ENCODE measurements at regions not wholly inside any gene's neighbourhood (a gene's known extent, or its start where the extent isn't known, plus 50 kb on each side); places are given as distances from the start of the nearest gene placed in this dataset.
"Not testable (repeated sequence)": the region's sequence is repeated elsewhere in the genome, so short reads cannot be mapped to it uniquely, and the experiment has no call there.

DNA sequence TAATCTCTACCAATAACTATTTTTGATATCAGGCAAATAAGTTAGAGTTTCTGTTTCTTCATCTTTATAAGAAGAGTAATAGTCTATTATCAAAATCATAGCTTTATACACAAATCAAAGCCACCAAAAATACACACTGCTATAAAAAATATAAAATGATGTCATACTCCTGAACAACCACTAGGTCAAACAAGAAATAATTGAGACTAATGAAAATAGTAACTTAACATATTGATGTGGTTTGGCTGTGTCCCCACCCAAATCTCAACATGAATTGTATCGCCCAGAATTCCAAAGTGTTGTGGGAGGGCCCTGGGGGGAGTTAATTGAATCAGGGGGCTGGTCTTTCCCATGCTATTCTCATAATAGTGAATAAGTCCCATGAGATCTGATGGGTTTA is 2277.5 kb downstream of the ARAP2 start:
- H3K9me3 Mint-ChIP-seq = peaks cover 8% of the 10 kb centered on the region
- H3K36me3 Mint-ChIP-seq = no peaks in the 10 kb centered on the region
- no peaks in the 10 kb centered on the region for H3K4me1 Mint-ChIP-seq
- no peak overlapping the region for H3K4me3 Mint-ChIP-seq
- ATAC-seq = no peak
- no peaks in the 10 kb centered on the region for H3K27me3 Mint-ChIP-seq
- H3K27ac Mint-ChIP-seq = no peak overlapping the region

DNA sequence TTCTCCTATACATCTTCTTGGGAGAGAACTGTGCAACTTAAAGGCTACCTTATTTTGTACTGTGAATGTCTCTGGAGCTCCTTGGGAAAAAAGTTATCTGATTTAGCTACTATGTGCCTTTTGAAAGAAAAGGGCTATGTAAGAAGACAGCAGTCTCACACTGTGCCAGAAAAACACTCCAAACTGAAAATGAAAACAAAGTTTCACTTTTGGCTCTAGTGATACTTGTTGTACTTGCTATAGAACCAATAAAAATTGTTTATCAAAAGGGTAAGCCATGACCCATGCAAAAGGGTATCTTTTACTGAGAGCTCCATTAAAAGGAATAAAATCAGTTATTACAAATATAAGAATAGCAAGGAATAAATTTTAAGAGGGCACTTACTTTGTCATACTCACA is 2270.0 kb downstream of the ARAP2 start:
- no peaks in the 10 kb centered on the region for H3K4me1 Mint-ChIP-seq
- no peak overlapping the region for H3K27ac Mint-ChIP-seq
- no peaks in the 10 kb centered on the region for H3K36me3 Mint-ChIP-seq
- no peaks in the 10 kb centered on the region for H3K27me3 Mint-ChIP-seq
- H3K9me3 Mint-ChIP-seq = peaks cover 6% of the 10 kb centered on the region
- no peak for ATAC-seq
- no peak overlapping the region for H3K4me3 Mint-ChIP-seq

DNA sequence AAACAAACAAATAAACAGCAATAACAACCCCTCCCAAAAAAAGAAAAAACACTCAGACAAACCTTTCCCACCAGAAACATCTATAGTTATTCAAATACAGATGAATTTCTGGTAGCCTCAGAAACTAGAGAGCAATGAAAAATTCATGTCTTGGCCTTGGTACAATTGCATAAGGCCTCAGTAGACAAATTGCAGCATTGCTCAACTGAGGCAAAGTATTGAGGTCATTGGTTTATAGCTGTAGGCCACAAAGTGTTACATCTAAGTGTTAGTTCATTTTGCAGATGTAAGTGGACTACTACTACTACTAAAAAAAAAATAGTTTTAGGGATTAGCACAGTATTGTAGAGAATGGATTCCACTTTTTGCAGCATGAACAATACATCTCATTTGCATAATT is 2268.3 kb downstream of the ARAP2 start:
- no peak for ATAC-seq
- H3K9me3 Mint-ChIP-seq = peaks cover 3% of the 10 kb centered on the region
- H3K4me3 Mint-ChIP-seq = no peak overlapping the region
- no peaks in the 10 kb centered on the region for H3K27me3 Mint-ChIP-seq
- H3K4me1 Mint-ChIP-seq = no peaks in the 10 kb centered on the region
- H3K27ac Mint-ChIP-seq = no peak overlapping the region
- no peaks in the 10 kb centered on the region for H3K36me3 Mint-ChIP-seq

DNA sequence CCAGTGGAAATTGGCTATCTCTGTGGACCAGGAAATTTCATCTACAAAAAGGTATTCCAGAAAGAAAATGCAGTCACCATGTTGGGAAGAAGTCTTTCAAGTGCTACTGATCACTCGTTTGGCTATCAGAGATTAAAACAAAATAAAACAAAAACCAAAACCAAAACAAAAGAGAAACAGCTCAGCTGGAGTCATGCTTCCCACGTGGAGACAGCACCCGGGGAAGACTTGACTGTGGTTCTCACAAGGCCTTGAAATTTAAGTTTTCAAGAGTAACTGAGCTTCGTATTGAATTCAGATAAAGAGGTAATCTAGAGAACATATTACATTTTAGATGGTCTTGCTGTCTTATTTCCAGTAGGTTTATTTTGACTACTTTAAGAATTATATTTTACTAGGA is 2264.5 kb downstream of the ARAP2 start:
- not testable (repeated sequence) for ATAC-seq, H3K27ac Mint-ChIP-seq, H3K27me3 Mint-ChIP-seq, H3K4me3 Mint-ChIP-seq, H3K36me3 Mint-ChIP-seq, H3K9me3 Mint-ChIP-seq, H3K4me1 Mint-ChIP-seq

DNA sequence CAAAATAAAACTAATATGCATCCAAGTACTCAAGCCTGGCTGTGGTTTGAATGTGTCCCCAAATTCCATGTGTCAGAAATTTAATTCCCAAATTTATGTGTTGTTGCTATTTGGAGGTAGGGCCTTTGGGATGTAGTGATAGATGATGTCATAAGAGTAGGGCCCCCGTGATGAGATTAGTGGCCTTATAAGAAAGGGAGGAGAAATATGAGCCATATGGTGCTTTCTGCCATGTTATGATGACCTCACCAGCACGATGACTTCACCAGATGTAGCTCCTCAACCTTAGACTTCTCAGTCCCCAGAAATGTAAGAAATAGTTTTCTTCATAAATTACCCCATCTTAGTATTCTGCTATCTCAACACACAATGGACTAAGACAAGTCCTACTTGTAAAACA is 2264.0 kb downstream of the ARAP2 start:
- Mint-ChIP-seq H3K27ac (no peak overlapping the region), H3K4me3 (no peak overlapping the region), H3K4me1 (no peaks in the 10 kb centered on the region), H3K36me3 (no peaks in the 10 kb centered on the region), H3K27me3 (no peaks in the 10 kb centered on the region), H3K9me3 (no peaks in the 10 kb centered on the region)
- ATAC-seq = no peak

DNA sequence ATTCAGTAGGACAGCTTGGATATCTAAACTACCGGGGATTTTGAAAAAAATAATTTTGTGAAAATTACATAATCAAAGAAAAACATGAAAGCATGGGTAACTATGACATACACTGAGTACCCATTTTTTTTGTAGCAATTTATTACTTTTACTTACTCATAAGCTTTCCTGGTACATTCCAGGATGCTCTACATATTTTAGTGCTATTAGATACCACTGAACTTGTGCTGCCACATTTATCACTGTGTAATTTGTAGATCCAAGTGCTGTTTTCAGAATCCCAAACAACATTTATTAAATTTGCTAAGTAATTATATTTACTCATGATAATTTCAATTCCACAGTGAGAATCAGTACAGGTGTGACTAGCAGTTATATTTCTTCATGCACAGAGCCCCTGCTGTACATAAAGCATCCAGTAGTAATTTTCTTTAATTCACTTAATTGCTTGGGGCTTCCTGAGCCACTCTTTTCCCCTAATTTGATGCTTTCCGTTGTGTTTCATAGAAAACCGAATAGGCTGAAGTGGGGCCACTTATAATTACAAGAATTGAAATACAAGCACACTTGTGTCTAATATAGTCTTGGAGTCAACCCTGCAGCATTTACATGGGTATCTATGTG is 2254.4 kb downstream of the ARAP2 start:
- Mint-ChIP-seq H3K4me1 (no peaks in the 10 kb centered on the region), H3K4me3 (no peak overlapping the region), H3K9me3 (no peaks in the 10 kb centered on the region), H3K36me3 (no peaks in the 10 kb centered on the region), H3K27me3 (no peaks in the 10 kb centered on the region), H3K27ac (no peak overlapping the region)
- ATAC-seq = no peak

DNA sequence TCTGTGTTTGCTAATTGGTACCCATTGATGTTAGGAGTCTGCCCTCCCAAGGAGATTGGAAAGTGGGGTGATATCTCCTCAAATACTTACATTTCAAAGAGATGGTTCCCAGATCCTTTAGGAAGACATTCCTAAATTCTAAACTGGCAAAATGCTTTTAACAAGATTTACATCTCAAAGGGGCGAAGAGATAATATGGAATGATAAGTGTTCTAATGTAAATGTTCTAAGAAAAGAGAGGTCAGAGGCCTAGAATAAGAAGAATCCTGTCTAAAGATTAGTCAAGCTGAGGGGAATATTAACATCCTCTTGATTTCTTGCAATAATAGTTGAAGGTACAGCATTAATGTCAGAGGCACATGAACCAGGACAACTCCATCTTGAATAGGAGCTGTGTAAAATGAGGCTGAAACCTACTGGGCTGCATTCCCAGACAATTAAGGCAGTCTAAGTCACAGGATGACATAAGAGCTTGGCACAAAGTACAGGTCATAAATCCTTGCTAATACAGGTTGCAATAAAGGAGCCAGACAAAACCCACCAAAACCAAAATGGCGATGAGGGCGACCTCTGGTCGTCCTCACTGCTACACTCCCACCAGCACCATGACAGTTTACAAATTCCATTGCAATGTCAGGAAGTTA is 2248.1 kb downstream of the ARAP2 start:
- Mint-ChIP-seq H3K36me3 (no peaks in the 10 kb centered on the region), H3K27me3 (no peaks in the 10 kb centered on the region), H3K4me1 (no peaks in the 10 kb centered on the region), H3K27ac (no peak overlapping the region), H3K4me3 (no peak overlapping the region), H3K9me3 (no peaks in the 10 kb centered on the region)
- ATAC-seq = no peak

DNA sequence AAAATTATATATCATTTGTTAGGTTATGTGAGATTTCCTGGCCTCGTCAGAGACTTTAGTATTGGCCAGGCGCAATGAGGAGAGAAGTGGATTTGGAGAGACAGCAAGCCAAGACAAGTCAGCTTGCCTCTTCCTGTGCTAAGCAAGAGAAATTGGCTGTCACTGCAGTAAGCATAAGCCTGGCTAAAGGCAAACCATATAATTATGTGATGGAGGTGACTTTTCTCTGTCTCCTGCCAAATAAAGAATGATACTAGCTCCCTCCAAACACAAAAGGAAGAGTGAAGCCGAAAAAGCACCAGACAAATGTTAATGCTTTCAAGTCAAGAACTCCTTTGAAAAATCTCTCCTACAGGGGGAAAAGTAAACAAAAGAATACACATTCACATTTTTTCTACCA is 2246.0 kb downstream of the ARAP2 start:
- ATAC-seq = no peak
- no peak overlapping the region for H3K27ac Mint-ChIP-seq

DNA sequence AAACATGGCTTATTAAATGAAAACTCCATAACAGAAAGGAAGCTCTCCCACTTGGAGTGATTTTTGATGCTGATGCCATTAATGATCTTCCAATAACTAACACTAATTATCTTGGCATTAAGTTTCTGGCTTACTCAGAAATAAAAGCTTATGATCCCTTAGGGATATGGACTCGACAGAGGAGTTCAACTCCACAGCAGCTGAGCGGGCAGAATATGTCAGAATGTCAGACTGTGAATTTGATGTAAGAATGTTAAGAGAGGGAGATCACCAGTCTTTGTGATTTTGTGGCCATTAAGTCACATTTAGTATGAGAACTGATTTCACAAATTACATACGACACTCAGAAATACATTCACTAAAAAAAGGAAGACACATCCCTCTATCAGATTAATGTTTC is 2244.0 kb downstream of the ARAP2 start:
- Mint-ChIP-seq H3K9me3 (no peaks in the 10 kb centered on the region), H3K27ac (no peak overlapping the region), H3K27me3 (no peaks in the 10 kb centered on the region), H3K4me3 (no peak overlapping the region), H3K36me3 (no peaks in the 10 kb centered on the region), H3K4me1 (no peaks in the 10 kb centered on the region)
- ATAC-seq = no peak

More for the DNA sequence above, 2246.0 kb downstream of the ARAP2 start:
- no peak overlapping the region for H3K4me3 Mint-ChIP-seq
- no peaks in the 10 kb centered on the region for H3K4me1 Mint-ChIP-seq
- H3K36me3 Mint-ChIP-seq = no peaks in the 10 kb centered on the region
- no peaks in the 10 kb centered on the region for H3K9me3 Mint-ChIP-seq
- H3K27me3 Mint-ChIP-seq = no peaks in the 10 kb centered on the region

DNA sequence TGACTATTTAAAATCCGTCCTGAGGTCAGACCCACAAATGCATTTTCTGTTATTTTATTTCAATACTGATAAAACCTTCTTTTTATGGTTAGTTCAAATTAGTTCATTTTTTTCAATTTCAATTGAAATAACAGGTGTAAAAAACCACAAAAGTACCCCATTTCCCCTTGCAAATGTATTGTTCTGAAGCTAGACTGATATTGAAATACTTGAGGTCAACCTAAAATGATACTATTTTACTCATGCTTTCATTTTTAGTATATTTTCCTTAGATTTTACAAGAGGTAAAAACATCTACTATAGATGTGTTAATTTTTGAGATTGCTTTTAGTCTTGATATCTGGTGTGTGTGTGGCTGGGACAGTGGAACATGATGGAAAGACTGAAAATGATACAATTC is 2237.8 kb downstream of the ARAP2 start:
- ATAC-seq, H3K27me3 Mint-ChIP-seq, H3K4me3 Mint-ChIP-seq, H3K4me1 Mint-ChIP-seq, H3K9me3 Mint-ChIP-seq, H3K27ac Mint-ChIP-seq, H3K36me3 Mint-ChIP-seq: not testable (repeated sequence)

DNA sequence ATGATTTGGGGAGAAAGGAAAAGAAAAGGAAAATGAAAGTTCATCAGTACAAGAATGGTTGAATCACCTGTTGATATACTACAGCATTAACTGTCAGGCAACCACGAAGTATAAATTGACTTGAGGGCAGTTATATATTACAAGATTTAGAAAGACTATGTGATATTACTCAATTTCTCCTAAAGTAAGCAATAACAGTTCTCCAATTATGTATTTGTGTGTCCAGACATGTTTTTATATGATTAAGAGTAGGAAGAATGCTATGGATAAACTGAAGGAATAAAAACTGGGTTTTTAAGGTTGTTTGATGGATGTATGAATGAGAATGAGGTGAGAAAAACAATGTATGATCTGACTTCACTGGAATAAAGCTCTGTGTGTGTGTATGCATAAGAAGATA is 2234.4 kb downstream of the ARAP2 start:
- peaks cover 5% of the 10 kb centered on the region for H3K9me3 Mint-ChIP-seq
- no peaks in the 10 kb centered on the region for H3K4me1 Mint-ChIP-seq
- H3K36me3 Mint-ChIP-seq = no peaks in the 10 kb centered on the region
- H3K27me3 Mint-ChIP-seq = no peaks in the 10 kb centered on the region
- H3K27ac Mint-ChIP-seq = no peak overlapping the region
- no peak for ATAC-seq
- no peak overlapping the region for H3K4me3 Mint-ChIP-seq

DNA sequence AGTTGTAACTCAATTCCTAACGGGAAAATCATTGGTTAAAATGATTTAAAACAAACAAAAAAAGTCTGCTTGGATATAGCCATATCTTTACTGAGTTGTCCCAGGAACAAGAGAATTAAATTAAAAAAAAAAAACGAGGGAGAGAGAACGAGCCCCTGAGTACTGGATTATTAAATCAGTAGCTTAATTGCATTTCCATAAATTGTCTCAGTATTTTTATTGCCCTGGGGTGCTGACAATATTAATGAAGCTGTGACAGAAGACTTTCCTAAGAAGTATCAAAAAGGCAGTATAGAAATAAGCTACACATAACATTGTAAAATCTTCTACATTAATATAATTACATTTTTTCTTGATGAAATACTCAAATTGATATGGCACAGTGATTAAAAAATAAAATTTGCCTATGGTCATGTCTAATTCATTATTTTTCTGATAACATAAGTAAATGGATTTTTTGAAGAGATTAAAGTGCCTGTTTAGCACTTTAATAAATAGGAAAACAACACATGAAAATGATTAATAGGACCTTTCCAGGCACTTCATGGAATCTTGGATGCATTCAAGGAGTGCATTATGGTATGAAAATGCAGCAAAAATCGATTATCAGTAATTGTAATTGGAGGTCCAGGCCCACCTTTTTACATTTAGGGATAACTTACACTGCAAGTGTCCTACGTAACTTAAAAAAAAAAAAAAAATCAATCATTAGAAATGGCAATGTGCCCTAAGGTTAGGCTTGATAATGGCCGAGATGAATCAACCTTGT is 2233.4 kb downstream of the ARAP2 start:
- Mint-ChIP-seq H3K27me3 (no peaks in the 10 kb centered on the region), H3K4me3 (no peak overlapping the region), H3K27ac (no peak overlapping the region), H3K9me3 (peaks cover 5% of the 10 kb centered on the region), H3K36me3 (no peaks in the 10 kb centered on the region), H3K4me1 (no peaks in the 10 kb centered on the region)
- ATAC-seq = no peak

DNA sequence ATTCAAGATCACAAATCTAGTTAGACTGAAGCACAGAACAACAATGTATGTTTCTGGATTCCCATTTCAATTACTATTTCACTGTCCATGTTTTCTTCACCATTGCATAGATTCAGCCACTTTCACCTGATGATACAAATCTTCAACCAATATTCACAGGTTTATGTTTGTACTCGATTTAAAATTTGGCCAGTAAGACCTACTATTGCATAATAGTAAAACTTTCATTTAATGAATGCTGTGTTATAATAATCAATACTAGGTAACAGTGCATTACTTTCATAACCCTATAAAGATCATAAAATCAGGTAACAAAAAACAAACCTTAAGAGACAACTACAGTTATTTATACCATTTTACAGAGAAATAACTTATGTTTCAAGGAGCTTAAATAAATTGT is 2209.1 kb downstream of the ARAP2 start:
- Mint-ChIP-seq H3K9me3 (no peaks in the 10 kb centered on the region), H3K27ac (no peak overlapping the region), H3K27me3 (no peaks in the 10 kb centered on the region), H3K36me3 (no peaks in the 10 kb centered on the region), H3K4me3 (no peak overlapping the region), H3K4me1 (no peaks in the 10 kb centered on the region)
- ATAC-seq = no peak

DNA sequence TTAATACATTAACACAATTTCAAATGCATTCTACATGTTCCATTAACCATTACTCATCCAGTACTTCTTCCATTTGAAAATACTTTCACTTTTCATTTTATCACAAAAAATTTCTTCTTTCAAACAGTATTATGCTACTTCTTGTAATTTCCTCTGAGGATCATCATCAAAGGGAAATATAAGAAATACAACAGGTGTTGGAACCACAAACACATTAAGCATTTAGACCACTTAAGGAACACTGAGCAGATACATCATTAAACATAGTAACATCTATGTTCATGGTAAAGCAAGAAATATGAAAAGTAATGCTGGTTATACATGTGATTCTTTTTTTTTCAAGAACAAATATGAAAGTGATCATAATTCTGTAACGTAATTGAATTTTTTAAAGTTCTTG is 2207.0 kb downstream of the ARAP2 start:
- H3K4me3 Mint-ChIP-seq = no peak overlapping the region
- H3K27me3 Mint-ChIP-seq = no peaks in the 10 kb centered on the region
- ATAC-seq = no peak
- H3K27ac Mint-ChIP-seq = no peak overlapping the region
- H3K36me3 Mint-ChIP-seq = no peaks in the 10 kb centered on the region
- H3K9me3 Mint-ChIP-seq = no peaks in the 10 kb centered on the region
- H3K4me1 Mint-ChIP-seq = no peaks in the 10 kb centered on the region

DNA sequence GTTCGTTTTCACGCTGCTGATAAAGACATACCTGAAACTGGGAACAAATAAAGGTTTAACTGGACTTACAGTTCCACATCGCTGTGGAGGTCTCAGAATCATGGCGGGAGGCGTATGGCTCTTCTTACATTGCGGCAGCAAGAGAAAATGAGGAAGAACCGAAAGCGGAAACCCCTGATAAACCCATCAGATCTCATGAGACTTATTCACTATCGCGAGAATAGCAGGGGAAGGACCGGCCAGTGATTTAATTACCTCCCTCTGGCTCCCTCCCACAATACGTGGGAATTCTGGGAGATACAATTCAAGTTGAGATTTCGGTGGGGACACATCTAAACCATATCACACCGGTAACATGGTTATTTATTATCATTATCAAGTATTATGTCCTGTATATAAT is 2204.5 kb downstream of the ARAP2 start:
- Mint-ChIP-seq H3K4me1 (no peaks in the 10 kb centered on the region), H3K9me3 (no peaks in the 10 kb centered on the region), H3K4me3 (no peak overlapping the region), H3K27ac (no peak overlapping the region), H3K27me3 (no peaks in the 10 kb centered on the region), H3K36me3 (no peaks in the 10 kb centered on the region)
- ATAC-seq = no peak

DNA sequence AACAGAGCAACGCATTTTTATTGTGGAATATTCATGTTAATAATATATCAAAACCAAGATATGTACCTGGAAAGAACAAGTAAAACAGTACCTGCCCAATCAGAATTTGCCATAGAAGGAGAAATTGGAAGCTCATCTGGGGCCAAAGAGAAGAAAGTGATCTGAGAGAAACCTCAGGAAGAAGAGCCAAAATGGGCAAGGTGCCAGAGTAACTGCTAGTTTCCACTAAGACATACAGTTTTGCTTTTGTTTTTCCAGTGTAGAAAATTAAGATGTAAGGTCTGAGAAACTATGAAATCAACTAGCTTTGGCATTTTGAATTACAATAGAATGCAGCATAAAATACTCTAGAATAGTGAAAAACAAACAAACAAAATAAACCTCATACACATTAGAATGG is 2201.2 kb downstream of the ARAP2 start:
- H3K27ac Mint-ChIP-seq = no peak overlapping the region
- H3K27me3 Mint-ChIP-seq = no peaks in the 10 kb centered on the region
- no peaks in the 10 kb centered on the region for H3K9me3 Mint-ChIP-seq
- ATAC-seq = no peak
- no peak overlapping the region for H3K4me3 Mint-ChIP-seq
- no peaks in the 10 kb centered on the region for H3K36me3 Mint-ChIP-seq
- no peaks in the 10 kb centered on the region for H3K4me1 Mint-ChIP-seq

All from stimulated activated memory B cell treated with anti-CD40 and anti-IgM and Interleukin-4, amounts not matched to agents 10 μg/mL and 1 μg/mL and 100 μg/mL, for 72 hours (primary cell).